ENCODE measurements at regions not wholly inside any gene's neighbourhood (a gene's known extent, or its start where the extent isn't known, plus 50 kb on each side); places are given as distances from the start of the nearest gene placed in this dataset.
A peak's percentile ranks its signal among the peaks of the same experiment; 100 is the strongest.

DNA sequence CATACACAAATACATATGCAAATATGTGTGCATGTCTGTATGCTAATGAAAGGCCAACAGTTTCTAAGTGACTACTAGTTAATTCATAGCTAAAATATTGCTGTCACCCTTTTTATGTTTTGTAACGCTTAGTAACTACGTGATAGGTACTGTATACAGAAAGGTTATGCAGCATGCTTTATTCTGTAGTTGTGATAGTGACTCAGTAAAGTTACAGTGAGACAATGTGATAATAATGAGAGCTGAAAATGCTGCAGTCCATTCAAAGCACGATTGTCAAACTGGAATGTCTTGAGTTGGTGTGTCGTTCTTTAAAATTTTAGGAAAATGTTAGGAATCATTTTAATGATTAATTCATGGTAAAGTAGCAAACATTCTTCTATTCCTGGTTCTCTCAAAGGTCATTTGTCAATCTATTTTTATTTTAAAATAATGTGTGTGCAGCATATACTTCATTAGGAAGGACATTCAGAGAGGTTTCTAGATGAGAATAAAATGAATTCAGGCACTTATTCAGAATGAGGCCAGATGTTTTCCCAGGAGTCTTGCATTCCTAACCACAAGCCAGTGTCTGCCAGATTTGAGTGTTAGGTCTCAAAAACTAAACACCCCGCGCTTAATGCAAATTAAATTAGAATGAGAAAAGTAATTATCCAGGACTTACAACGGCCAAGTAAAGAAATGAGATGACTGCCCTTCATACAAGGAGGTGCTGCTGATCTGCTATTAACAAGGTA is 408.8 kb upstream of the FZD8 start:
- peaks cover 6% of the 10 kb centered on the region for H3K4me1 ChIP-seq (ENCODE audit: control insufficient read depth, insufficient read depth, low read length)
- no peaks in the 10 kb centered on the region for H3K27me3 ChIP-seq (ENCODE audit: control insufficient read depth, insufficient read depth, low read length)
- no peak overlapping the region for H3K4me3 ChIP-seq (ENCODE audit: low read length)
- H3K36me3 ChIP-seq (ENCODE audit: control insufficient read depth, insufficient read depth, low read length) = no peaks in the 10 kb centered on the region
- peak overlapping the region; percentile 74 for H3K27ac ChIP-seq (ENCODE audit: low read length)
- peaks cover 5% of the 10 kb centered on the region for H3K9me3 ChIP-seq (replicated peaks; ENCODE audit: control insufficient read depth, low read depth, low read length)
- 100% methylated on average over 1 of the region's 7 CpGs for WGBS (ENCODE audit: insufficient coverage)
- peak; percentile 95 for DNase-seq

DNA sequence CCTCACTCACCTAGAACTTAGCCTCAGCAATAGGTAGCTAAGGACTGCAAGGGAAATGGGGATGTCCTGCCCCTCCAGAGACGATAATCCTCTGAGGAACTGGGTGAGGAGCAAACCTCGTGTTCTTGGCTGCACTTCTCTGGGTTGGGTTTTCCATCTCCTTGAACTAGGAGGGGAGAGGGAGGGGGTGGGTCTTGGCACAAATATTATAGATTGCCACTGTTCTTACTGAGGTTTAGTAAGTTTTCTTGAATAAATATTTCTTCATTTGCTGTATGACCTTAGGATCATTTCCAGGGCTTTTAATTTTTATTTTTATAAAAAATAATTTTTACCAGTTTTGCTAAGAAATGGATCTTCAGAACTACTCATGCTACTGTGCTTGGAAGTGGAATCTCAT is 406.7 kb upstream of the FZD8 start:
- H3K27ac ChIP-seq (ENCODE audit: low read length) = no peak overlapping the region
- H3K9me3 ChIP-seq (replicated peaks; ENCODE audit: control insufficient read depth, low read depth, low read length) = peaks cover 3% of the 10 kb centered on the region
- H3K4me1 ChIP-seq (ENCODE audit: control insufficient read depth, insufficient read depth, low read length) = peaks cover 6% of the 10 kb centered on the region
- no peak for DNase-seq
- no peaks in the 10 kb centered on the region for H3K36me3 ChIP-seq (ENCODE audit: control insufficient read depth, insufficient read depth, low read length)
- WGBS (ENCODE audit: insufficient coverage) = no CpG with 5 or more reads among the region's 2 CpGs
- no peak overlapping the region for H3K4me3 ChIP-seq (ENCODE audit: low read length)
- no peaks in the 10 kb centered on the region for H3K27me3 ChIP-seq (ENCODE audit: control insufficient read depth, insufficient read depth, low read length)

DNA sequence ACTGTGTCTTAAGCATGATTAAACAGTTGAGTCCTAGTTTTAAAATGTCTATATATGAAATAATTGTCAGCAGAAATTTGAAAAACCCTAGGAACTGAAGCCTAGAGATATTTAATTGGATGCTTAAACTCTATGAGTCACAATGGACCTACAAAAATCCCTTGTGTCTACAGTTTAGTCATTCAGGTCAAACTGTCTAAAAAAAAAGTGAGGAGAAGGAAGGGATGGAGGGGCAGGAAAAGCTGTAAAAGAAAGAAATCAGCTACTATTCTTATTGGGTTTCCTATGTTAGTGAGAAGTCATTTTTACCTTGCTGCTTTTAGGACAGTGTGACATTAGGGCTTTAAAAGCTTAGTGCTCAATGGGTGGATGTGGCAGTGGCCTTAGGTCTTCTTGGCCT is 406.1 kb upstream of the FZD8 start:
- Histone ChIP-seq H3K36me3 (ENCODE audit: control insufficient read depth, insufficient read depth, low read length) (no peaks in the 10 kb centered on the region), H3K27me3 (ENCODE audit: control insufficient read depth, insufficient read depth, low read length) (no peaks in the 10 kb centered on the region), H3K27ac (ENCODE audit: low read length) (no peak overlapping the region), H3K9me3 (replicated peaks; ENCODE audit: control insufficient read depth, low read depth, low read length) (peaks cover 3% of the 10 kb centered on the region), H3K4me3 (ENCODE audit: low read length) (no peak overlapping the region), H3K4me1 (ENCODE audit: control insufficient read depth, insufficient read depth, low read length) (peaks cover 6% of the 10 kb centered on the region)
- no peak for DNase-seq

DNA sequence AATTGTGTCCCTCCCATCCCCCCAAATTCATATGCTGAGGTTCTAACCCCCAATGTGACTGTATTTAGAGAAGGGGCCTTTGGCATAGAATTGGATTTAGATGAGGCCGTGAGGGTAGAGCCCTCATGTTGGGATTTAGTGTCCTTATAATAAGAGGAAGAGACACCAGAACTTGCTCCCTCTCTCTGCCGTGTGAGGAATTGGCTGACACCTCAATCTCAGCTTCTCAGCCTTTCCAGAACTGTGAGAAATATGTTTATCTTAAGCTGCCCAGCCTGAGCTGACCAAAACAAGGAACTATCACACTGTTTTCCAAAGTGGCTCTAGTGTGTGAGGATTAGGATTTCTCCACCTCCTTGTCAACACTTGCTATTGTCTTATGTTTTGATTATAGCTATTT is 400.0 kb upstream of the FZD8 start:
- Histone ChIP-seq H3K4me3 (ENCODE audit: low read length) (no peak overlapping the region), H3K4me1 (ENCODE audit: control insufficient read depth, insufficient read depth, low read length) (no peaks in the 10 kb centered on the region), H3K27me3 (ENCODE audit: control insufficient read depth, insufficient read depth, low read length) (no peaks in the 10 kb centered on the region), H3K36me3 (ENCODE audit: control insufficient read depth, insufficient read depth, low read length) (no peaks in the 10 kb centered on the region), H3K27ac (ENCODE audit: low read length) (no peak overlapping the region), H3K9me3 (replicated peaks; ENCODE audit: control insufficient read depth, low read depth, low read length) (no peaks in the 10 kb centered on the region)
- WGBS (ENCODE audit: insufficient coverage) = no CpG with 5 or more reads among the region's 2 CpGs
- DNase-seq = no peak

DNA sequence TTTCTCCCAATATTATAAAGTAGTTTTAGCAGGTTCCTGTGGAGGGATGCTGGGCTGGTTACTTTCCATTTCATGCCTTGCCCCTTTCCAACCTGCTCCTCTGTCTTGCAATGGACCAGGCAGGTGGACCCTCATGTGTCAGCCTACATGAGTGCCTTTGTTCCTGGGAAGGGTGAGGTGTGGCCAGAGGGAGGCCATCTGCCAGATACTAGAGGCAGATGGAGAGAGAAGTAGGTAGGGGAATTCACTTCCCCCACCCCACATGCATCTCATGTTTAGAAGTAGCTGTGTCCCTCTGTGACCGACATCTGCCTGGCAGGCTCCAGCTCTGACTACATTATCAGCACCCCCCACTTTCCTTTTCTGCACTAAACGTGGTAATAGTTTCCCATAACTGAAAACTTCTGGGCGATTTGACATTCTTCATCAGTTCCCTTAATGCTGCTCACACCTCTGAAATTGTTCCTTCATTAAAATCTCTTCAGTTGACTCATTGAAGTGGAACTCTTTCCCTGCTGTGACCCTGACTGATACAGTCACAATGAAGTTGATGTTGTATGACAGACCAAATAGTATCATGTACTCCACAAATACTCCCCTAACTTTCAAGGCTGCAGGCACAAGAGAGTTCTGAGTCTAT is 396.3 kb upstream of the FZD8 start:
- H3K36me3 ChIP-seq (ENCODE audit: control insufficient read depth, insufficient read depth, low read length) = no peaks in the 10 kb centered on the region
- no peak for DNase-seq
- no peak overlapping the region for H3K27ac ChIP-seq (ENCODE audit: low read length)
- H3K4me3 ChIP-seq (ENCODE audit: low read length) = no peak overlapping the region
- 60% methylated on average over 3 of the region's 3 CpGs for WGBS (ENCODE audit: insufficient coverage)
- H3K4me1 ChIP-seq (ENCODE audit: control insufficient read depth, insufficient read depth, low read length) = no peaks in the 10 kb centered on the region
- H3K9me3 ChIP-seq (replicated peaks; ENCODE audit: control insufficient read depth, low read depth, low read length) = no peaks in the 10 kb centered on the region
- no peaks in the 10 kb centered on the region for H3K27me3 ChIP-seq (ENCODE audit: control insufficient read depth, insufficient read depth, low read length)

DNA sequence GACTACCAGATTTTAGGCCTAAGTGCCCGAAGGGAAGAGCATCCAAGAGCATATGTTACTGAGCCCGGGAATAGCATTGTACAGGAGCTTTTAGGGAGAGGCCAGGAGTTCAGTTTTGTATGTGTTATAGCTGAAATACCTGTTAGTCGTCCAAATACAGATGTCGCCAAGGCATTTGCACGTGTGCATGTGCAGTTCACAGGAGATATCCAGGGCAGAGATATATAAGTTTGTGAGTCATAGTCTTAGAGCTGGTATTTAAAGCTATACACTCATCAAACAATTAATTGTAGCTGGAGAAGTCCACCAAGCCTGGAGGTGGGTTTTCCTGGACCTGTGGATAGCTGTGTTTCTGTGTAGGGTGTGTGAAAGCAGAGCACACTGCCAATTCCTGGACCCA is 394.0 kb upstream of the FZD8 start:
- Histone ChIP-seq H3K27ac (ENCODE audit: low read length) (no peak overlapping the region), H3K27me3 (ENCODE audit: control insufficient read depth, insufficient read depth, low read length) (no peaks in the 10 kb centered on the region), H3K36me3 (ENCODE audit: control insufficient read depth, insufficient read depth, low read length) (no peaks in the 10 kb centered on the region), H3K9me3 (replicated peaks; ENCODE audit: control insufficient read depth, low read depth, low read length) (no peaks in the 10 kb centered on the region), H3K4me1 (ENCODE audit: control insufficient read depth, insufficient read depth, low read length) (no peaks in the 10 kb centered on the region), H3K4me3 (ENCODE audit: low read length) (no peak overlapping the region)
- no peak for DNase-seq
- WGBS (ENCODE audit: insufficient coverage) = 64% methylated on average over 3 of the region's 5 CpGs

DNA sequence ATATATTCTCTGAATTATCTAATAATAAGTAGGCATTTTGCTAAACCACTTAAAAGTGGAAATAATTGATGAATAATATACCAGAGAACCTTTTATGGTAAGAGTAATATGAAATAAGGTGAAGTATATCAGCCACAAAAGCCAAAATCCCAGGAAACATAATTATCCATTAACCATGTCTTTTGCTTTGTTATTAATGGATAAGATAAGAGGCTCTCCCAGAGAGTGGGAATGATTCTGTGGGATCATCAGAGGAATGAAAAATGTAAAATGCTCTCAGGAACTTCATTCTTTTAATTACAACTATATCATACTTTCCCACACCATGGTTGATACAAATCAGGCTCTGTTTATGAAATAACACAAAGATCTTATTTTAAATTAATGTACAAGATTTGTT is 391.7 kb upstream of the FZD8 start:
- no peak for DNase-seq
- Histone ChIP-seq H3K27ac (ENCODE audit: low read length) (no peak overlapping the region), H3K9me3 (replicated peaks; ENCODE audit: control insufficient read depth, low read depth, low read length) (no peaks in the 10 kb centered on the region)

DNA sequence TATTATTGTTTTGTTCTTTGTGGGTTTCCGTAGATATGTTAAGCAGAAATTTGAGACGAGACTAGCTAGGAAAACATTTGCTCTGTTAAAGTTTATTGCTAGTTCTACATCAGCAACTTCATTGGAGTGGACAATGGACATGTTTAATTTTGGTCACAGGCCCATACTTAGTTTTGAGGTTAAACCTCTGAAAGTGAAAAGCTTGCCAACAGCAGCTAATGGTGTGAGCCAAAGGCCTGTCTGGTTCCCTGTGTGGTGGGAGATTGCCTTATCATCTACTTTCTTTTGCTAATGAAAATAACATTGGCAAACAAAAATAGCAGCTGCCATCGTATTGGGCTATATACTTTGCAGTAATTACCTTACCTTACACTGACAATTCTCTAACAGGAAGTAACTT is 388.4 kb upstream of the FZD8 start:
- DNase-seq = peak; percentile 19

More for the DNA sequence above, 391.7 kb upstream of the FZD8 start:
- H3K4me3 ChIP-seq (ENCODE audit: low read length) = no peak overlapping the region
- H3K4me1 ChIP-seq (ENCODE audit: control insufficient read depth, insufficient read depth, low read length) = no peaks in the 10 kb centered on the region
- H3K27me3 ChIP-seq (ENCODE audit: control insufficient read depth, insufficient read depth, low read length) = no peaks in the 10 kb centered on the region
- no peaks in the 10 kb centered on the region for H3K36me3 ChIP-seq (ENCODE audit: control insufficient read depth, insufficient read depth, low read length)

DNA sequence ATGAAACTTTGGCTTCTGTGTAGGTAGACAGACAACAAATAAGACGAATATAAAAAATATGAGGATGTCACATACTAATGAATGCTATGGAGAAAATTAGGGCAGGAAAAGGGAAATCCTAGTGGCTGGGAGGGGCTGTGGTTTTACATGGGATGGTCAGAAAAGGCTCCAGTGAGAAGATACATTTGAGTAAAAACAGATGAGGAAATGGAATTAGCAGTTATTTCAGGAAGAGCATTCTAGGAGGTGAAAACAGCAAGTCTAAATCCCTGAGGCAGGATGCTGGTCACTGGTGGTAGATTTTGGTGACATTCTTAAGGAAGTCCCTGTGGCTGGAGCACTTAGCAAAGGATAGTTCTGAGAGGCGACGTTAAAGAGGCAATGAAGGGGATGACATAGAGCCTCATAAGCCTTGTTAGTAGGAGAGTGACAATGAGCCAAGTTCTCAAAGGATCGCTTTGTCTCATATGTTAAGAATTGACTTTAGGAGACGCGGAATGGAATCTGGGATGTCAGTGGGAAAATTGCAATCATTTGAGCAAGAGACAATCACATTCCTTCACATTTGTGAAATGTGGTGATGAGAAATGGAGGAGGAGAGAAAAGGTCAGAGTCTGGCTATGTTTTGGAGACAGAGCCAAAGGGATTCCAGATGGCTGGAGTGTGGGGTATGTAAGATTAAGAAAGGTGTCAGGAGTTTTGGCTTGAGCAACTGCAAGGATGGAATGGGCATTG is 384.7 kb upstream of the FZD8 start:
- WGBS (ENCODE audit: insufficient coverage) = 82% methylated on average over 5 of the region's 6 CpGs
- DNase-seq = no peak

More for the DNA sequence above, 388.4 kb upstream of the FZD8 start:
- no peaks in the 10 kb centered on the region for H3K4me1 ChIP-seq (ENCODE audit: control insufficient read depth, insufficient read depth, low read length)
- no peaks in the 10 kb centered on the region for H3K36me3 ChIP-seq (ENCODE audit: control insufficient read depth, insufficient read depth, low read length)
- H3K27ac ChIP-seq (ENCODE audit: low read length) = no peak overlapping the region
- no peaks in the 10 kb centered on the region for H3K27me3 ChIP-seq (ENCODE audit: control insufficient read depth, insufficient read depth, low read length)
- H3K9me3 ChIP-seq (replicated peaks; ENCODE audit: control insufficient read depth, low read depth, low read length) = no peaks in the 10 kb centered on the region
- H3K4me3 ChIP-seq (ENCODE audit: low read length) = no peak overlapping the region
- WGBS (ENCODE audit: insufficient coverage) = 80% methylated on average over 1 of the region's 3 CpGs

DNA sequence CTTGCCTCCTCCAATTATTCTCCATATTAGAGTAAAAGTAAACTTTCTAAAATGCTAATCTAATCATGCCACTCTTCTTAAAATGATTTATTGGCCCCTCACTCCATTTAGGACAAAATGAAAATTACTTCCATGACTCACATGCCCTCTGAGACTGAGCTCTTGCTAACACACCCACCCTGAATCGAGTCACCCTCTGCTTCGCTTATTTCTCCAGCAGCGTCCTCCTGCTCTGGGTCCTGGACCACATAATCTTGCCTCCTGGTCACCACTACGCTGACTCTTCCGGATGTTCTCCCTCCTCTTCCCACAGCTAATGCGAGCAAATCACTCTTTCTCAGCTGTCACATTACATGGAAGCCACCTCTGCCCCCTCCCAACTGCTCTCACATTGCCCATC is 384.0 kb upstream of the FZD8 start:
- Histone ChIP-seq H3K36me3 (ENCODE audit: control insufficient read depth, insufficient read depth, low read length) (no peaks in the 10 kb centered on the region), H3K27me3 (ENCODE audit: control insufficient read depth, insufficient read depth, low read length) (no peaks in the 10 kb centered on the region), H3K27ac (ENCODE audit: low read length) (no peak overlapping the region), H3K4me1 (ENCODE audit: control insufficient read depth, insufficient read depth, low read length) (no peaks in the 10 kb centered on the region), H3K4me3 (ENCODE audit: low read length) (no peak overlapping the region), H3K9me3 (replicated peaks; ENCODE audit: control insufficient read depth, low read depth, low read length) (no peaks in the 10 kb centered on the region)
- DNase-seq = no peak
- WGBS (ENCODE audit: insufficient coverage) = 84% methylated on average over 5 of the region's 6 CpGs

More for the DNA sequence above, 384.7 kb upstream of the FZD8 start:
- Histone ChIP-seq H3K27me3 (ENCODE audit: control insufficient read depth, insufficient read depth, low read length) (no peaks in the 10 kb centered on the region), H3K9me3 (replicated peaks; ENCODE audit: control insufficient read depth, low read depth, low read length) (no peaks in the 10 kb centered on the region), H3K36me3 (ENCODE audit: control insufficient read depth, insufficient read depth, low read length) (no peaks in the 10 kb centered on the region), H3K4me3 (ENCODE audit: low read length) (no peak overlapping the region), H3K27ac (ENCODE audit: low read length) (no peak overlapping the region), H3K4me1 (ENCODE audit: control insufficient read depth, insufficient read depth, low read length) (no peaks in the 10 kb centered on the region)

Measured in muscle of leg (tissue), 3 donors.